Fibroblast of peridontal ligament (primary cell): ENCODE measurements at regions not wholly inside any gene's neighbourhood (a gene's known extent, or its start where the extent isn't known, plus 50 kb on each side); places are given as distances from the start of the nearest gene placed in this dataset.

Experiments used
- DNase-seq: peaks from one replicate; pipeline ENCODE4 v3.0.0-alpha.2; 2010; ENCODE audit errors: extremely low read depth

DNA sequence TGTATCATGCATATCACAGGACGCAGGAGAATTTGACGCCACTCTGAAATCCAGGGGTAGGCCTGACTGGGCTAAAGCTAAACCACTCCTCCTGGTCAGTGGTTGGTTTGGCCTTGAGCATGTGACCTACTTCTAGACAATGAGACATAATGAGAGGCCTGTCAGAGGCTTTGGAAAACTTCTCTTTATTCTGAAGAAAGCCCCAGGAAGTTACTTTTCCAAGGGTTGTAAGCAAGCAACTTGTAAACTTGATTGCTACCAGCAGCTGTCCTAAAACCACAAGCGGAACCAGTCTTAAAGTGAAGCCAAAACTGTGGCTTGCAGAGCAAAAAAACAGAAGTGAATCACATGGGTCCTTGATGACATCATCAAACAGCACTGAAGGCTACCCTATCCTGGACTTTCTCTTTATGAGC lies 138.2 kb upstream of the COX10 start:
- DNase-seq: peak; percentile 90

GRCh38 chr17:13931800-13932460 lies 137.4 kb upstream of the COX10 start:
- peak; percentile 69 for DNase-seq

- DNase-seq: no peak
Observed at GRCh38 chr17:13933441-13934276, 135.6 kb upstream of the COX10 start.

GRCh38 chr17:13939222-13939621 lies 130.1 kb upstream of the COX10 start:
- no peak for DNase-seq

DNA sequence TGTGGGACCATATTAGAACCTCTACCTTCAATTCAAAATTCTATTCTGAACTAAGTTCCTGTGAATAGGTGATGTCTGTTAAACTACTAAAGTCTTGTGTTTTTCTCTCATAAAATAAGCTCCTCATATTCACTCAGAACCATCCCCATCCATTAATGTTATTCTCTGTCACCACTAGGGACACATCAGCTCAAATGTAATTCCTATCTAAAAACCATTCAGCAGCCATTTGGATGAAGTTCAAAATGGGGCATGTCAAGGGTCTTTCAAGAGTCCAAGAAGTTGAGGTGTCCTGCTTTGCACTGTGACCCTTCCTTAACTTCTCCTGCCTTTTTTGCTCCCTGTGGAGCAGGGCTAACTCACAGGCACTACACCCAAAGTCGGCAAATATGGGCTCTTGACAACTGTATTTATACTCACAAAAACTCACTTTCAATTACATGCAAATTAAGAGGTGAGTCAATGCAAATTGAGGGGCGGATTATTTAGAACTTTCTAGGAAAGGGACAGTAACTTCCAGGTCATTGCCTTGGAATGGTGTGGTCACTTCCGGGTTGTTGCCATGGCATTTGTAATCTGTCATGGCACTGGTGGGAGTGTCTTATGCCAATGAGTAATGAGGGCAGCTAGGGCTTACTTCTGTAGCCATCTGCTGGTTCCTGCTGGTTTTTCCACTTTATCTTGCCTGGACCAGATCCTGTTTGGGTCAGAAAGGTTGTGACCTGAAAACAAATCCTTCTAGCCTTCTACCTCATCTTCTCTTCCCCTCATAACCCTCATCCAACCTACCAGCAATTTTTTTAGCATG lies 128.2 kb upstream of the COX10 start:
- DNase-seq: peak; percentile 60

DNA sequence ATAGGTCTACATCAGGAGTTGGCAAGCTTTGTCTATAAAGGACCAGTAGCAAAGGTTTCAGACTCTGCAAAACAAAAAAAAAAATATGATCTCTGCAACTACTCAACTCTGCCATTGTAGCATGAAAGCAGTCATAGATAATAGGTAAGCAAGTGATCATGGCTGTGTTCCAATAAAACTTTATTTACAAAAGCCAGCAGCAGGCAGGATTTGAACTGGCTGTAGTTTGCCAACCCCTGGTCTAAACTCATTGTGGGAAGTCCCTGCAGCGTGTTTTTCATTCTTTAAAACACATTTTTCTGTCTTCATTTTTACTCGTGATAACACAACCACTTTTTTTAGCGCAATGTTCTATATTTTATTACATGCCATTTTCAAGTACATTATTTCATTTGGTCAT lies 127.5 kb upstream of the COX10 start:
- DNase-seq: no peak

DNA sequence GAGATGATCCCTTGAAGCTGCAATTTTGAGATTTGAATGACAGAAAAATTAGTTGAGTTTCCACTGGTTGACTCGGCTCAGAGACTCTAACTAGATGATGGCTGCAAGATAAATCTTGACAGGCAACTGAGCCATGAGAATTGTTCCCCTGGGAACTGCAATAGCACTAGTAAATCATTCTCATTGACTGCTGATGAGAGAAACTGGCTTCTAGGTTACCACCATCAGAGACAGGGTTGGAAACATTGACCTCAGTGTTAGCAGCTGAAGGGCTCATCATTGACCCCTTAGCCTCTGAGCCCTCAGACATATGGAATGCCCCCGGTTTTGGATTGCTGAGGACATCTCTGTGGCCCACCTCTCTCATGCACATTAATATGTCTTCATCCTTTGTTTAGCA lies 125.4 kb upstream of the COX10 start:
- DNase-seq: no peak

DNA sequence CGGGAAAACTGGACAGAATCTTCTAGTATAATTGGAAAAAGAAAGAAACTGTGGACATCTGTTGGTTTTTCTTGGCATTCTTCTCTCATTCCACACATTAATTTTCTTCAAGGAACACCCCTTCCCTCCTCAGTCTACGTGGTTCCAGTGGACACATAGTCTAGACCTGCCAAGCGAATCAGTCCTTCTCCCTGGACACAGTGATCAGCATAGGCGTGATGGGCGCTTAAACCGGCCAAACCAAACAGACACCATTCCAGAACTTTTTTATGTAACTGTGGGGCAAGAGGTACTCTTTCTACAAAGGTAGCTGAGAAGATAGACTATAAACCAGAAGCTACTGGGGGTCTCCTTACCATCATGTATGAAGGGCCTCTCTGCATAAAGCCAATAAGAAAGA lies 121.8 kb upstream of the COX10 start:
- peak; percentile 14 for DNase-seq

- no peak for DNase-seq
Observed at GRCh38 chr17:13952009-13952750, 117.1 kb upstream of the COX10 start.

DNA sequence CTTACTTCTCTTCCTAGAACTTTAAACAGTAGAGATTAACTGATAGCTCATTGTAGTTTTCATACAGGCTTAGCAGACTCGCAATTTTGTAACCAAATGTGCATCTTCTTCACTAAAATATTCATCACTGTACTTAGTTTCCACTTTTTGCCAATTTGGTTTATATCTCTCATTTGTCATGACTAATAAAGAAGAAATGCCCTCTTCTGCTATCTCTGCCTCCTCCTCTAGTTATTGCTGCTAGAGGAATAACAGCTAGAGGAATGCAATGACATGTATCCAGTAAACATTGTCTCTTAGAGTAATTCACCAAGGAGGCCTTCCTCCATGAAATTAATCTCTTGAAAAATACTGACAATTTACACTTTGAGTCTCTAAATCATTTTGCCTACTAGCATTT lies 115.5 kb upstream of the COX10 start:
- peak; percentile 13 for DNase-seq

DNA sequence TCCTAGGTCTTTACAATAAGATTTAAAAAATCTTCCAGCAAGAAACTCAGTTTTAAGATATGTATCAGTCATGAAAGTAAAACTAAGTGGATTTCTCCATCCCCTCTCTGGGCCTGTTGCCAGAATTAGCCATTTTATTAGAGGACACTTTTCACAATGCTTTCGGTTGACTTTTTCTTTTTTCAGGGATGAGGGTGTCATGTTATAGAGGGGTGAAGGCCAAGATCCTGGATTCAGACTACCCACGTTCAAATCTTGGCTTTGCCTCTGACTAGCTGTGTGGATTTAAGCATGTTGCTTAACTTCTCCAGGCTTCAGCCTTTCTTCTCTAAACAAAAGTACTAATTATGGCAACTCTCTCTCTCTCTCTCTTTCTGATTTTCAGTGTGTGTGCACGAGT lies 111.7 kb upstream of the COX10 start:
- DNase-seq: peak; percentile 61

- no peak for DNase-seq
Observed at GRCh38 chr17:13958773-13959172, 110.5 kb upstream of the COX10 start.

DNA sequence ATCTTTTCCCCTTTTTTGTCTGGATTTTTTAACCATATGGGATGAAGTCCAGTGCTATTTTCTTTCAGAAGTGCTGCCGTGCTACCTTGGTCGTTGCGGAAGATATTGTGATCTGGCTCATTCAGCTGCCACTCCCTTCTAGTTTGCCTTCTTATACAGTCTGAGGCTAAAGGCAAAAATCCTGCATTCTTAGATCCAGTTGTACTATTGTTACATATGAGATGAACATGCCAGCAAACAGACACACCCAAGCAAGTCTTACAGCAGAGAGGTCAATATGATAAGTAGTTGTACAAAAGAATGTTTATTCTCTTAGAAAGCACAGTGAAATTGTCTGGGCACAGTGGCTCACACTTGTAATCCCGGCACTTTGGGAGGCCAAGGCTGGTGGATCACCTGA lies 108.0 kb upstream of the COX10 start:
- no peak for DNase-seq

DNA sequence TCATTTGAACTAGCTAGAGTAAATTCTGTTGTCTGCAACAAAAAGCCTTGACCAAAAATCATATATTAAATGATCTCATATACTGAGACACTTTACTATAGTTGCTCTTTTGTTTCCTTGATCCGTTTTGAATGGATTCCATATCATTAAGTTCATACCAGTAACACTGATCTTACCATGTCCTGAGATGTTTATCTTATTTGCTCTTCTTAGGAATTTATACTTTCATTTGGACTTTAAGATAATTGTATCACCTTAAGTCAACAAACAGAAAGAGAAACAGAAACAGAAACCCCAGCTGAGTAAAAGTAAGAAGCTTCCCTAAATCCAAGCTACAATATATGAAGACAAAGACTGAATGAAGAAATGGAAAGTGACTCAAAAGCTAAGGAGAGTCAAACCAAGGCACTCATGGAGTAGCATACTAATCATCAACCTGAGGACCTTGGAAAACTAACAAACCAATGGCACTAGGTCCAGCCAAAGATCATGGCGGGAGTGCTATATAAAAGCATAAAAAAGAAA lies 106.5 kb upstream of the COX10 start:
- no peak for DNase-seq

- DNase-seq: no peak
Observed at GRCh38 chr17:13967416-13967815, 101.9 kb upstream of the COX10 start.

DNA sequence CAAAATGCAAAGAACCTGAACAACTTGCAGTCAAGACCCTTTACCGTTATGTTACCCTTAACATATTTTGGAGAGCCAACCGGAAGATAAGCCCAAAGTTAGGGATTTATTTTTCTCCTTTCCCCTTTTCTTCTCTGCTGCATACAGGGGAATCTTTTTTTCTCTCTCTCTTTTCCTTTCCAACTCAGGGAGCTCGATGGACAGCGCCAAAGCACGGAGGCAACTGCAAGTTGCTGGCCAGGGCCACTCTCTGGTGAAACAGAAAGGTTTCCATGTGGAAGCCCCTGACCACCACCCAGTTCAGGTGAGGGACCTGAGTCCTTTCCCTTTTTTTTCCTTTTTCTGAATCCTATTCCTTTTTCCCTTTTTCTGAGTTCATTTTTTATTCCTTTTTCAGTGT lies 98.8 kb upstream of the COX10 start:
- DNase-seq: peak; percentile 19

DNA sequence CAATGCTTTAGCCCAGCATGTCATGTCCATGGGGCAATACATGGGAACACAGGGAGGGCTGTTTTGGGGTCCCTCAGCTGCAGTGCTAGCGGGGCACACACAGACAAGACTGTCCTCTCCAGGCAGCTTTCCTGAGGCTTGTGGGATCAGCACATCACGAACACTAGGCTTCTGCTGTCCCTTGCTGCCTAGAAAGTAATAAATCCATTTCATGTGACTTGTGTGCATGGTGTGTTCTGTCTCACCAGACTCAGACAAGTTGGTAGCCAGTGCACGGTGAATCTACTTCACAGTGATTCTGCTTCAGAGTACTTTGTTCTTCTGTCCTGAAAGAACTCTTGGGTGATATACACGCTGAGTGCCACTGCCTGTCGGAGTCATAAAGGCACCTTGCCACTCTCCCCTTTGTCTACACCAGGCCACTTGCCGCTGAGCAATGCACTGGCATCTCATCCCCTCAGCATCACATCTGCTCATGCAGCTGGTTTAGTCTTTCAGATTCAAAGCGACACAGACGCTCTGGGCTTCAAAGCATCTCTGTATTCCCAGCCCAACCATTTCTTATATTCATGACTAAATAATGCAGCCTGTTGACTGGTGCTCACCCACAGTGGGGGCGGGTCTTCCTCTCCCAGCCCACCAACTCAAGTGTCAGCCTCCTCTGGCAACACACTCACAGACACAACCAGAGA lies 95.2 kb upstream of the COX10 start:
- no peak for DNase-seq

GRCh38 chr17:13977837-13978236 lies 91.5 kb upstream of the COX10 start:
- no peak for DNase-seq

GRCh38 chr17:13978478-13978877 lies 90.8 kb upstream of the COX10 start:
- no peak for DNase-seq

- no peak for DNase-seq
Observed at GRCh38 chr17:13981881-13982280, 87.4 kb upstream of the COX10 start.

DNA sequence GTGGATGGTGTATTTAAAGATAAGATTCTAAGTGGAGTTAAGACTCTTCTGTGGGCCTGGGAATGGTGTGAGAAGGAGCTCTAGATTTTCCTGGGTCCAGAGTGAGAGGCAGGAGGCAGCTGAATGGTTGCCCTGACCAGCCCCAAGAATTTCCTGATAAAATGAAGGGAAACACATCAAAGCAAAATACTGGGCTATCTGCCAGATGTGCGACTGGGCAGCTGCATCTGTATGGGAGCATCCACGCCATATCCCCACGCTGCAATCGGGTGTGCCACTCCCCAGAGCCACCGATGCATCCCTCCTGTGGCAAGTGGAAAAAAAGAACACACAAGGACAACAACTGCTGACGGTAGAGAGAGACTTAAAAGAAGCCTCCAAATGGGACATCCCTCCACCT lies 84.3 kb upstream of the COX10 start:
- no peak for DNase-seq
